ENCODE measurements at regions not wholly inside any gene's neighbourhood (a gene's known extent, or its start where the extent isn't known, plus 50 kb on each side); places are given as distances from the start of the nearest gene placed in this dataset.
"Not testable (repeated sequence)": the region's sequence is repeated elsewhere in the genome, so short reads cannot be mapped to it uniquely, and the experiment has no call there.

GRCh38 chr7:156022483-156023459, 210.5 kb upstream of the SHH start:
- no peak for DNase-seq

DNA sequence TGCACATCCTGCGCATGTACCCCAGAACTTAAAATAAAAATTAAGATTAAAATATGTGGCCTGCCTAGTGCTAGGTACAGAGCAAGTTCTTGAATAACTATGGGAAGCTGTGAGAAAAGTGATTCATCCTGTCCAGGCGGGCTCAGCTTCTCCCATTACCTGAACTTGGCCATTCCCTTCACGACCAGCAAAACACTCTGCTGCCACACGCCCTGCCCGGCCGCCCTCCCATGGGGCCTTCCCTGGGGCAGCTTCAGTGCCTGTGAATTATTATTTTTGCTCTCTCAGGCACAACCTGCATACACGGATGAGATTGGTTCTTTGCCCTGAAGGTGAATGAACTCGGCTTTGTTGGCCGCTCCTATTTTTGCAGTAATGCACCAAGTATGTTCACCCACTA, 209.2 kb upstream of the SHH start:
- no peak for DNase-seq

- DNase-seq = no peak
Measured at GRCh38 chr7:156020566-156020965, 208.3 kb upstream of the SHH start.

DNA sequence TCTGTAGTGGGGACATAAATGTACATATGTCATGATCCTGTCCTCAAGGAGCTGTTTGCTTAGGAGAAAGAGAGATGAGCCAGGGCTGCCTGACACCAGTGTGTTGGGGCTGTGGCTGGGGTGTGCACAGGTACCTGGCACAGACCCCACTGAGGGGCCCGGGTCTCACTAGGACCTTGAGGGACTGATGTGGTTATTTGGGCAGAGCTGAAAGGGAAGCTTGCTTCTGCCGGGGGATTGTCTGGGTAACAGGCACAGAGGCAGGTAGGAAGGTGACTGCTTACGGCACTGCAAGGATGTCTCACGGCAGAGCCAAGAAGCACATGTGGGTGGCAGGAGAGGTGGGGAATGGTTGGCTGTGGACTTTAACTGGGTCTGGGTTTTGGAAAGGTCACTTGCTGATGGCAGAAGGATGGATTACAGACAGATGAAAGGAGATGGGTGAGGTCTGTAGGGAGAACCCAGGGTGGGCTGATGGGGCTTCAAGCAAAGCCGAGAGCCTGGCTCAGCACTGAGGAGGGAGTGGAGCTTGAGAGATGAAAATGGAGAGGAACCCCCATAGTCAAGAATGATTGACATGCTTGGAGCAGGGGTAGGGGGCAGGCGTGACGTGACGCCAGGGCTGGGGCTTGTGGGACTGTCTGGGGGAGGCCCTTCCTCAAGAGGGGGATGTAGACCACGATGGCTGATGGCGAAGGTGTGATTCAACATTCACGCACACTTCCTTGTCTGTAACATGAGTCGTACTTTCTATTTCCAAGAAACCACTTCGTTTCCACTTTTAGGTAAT, 207.7 kb upstream of the SHH start:
- no peak for DNase-seq

DNA sequence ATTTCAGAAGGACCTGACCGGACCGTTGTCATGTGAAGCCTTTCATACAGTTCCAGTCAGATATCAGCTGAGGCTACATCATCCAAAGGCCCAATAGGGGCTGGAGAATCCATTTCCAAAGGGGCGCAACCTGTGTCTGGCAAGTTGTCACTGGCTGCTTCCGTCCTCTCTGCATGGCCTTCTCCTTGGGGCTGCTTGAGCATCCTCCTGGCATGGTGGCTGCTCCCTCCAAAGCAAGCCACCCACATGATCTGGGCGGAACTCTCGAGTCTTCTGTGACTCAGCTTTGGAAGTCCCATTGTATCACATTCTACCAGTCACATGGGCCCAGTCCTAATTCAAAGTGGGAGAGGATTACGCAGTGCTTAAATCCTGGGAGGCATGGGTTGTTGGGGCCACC, 207.0 kb upstream of the SHH start:
- DNase-seq = no peak

- DNase-seq = no peak
Measured at GRCh38 chr7:156017916-156018700, 205.8 kb upstream of the SHH start.

GRCh38 chr7:156017431-156017830, 205.2 kb upstream of the SHH start:
- DNase-seq = no peak

GRCh38 chr7:156015237-156016020, 203.2 kb upstream of the SHH start:
- no peak for DNase-seq

DNA sequence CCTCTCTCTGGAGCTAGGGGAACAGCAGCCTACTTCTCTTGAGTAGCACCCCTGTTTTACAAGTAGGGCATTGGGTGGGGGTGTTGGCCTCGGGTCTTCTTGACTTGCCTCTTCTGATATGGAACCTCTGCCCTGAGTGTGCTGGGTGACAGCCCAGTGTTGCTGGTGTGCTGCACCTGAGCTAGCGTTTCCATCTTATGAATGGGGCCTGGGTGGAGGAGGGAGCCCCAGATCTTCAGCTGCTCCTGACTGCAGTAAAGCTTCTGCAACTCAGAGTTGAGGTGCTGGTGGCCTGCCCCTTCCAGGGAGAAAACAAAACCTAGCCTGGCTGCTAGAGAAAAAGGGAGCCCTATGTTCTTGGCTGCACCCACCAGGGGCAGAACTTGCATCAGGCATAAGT, 202.5 kb upstream of the SHH start:
- no peak for DNase-seq

DNA sequence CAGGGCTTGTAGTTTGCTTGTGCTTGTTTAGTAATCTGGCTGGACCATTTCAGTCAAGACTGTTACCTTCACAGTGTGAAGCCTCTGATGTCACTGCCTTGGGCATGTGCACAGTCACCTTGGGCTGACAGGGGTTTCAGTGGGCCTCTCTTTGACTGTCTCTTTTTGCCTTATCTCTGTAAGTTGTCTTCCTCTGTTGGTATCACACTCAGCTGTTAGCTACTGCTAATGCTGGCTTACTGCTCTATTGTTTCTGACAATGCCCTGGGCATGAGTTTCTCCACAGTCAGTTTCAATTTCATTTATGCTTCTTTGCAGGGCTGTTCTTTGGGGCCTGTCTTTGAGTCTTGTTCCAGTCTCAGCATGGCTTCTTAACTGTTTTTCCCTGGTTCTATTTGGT, 201.9 kb upstream of the SHH start:
- DNase-seq = no peak

- no peak for DNase-seq
Measured at GRCh38 chr7:156012412-156012811, 200.1 kb upstream of the SHH start.

GRCh38 chr7:156009569-156009968, 197.3 kb upstream of the SHH start:
- DNase-seq = no peak

GRCh38 chr7:156006876-156007275, 194.6 kb upstream of the SHH start:
- DNase-seq = not testable (repeated sequence)

GRCh38 chr7:156006024-156006423, 193.8 kb upstream of the SHH start:
- no peak for DNase-seq

- DNase-seq = no peak
Measured at GRCh38 chr7:156005202-156005691, 193.0 kb upstream of the SHH start.

- DNase-seq = no peak
Measured at GRCh38 chr7:156004265-156005201, 192.3 kb upstream of the SHH start.

- no peak for DNase-seq
Measured at GRCh38 chr7:156003220-156004162, 191.2 kb upstream of the SHH start.

DNA sequence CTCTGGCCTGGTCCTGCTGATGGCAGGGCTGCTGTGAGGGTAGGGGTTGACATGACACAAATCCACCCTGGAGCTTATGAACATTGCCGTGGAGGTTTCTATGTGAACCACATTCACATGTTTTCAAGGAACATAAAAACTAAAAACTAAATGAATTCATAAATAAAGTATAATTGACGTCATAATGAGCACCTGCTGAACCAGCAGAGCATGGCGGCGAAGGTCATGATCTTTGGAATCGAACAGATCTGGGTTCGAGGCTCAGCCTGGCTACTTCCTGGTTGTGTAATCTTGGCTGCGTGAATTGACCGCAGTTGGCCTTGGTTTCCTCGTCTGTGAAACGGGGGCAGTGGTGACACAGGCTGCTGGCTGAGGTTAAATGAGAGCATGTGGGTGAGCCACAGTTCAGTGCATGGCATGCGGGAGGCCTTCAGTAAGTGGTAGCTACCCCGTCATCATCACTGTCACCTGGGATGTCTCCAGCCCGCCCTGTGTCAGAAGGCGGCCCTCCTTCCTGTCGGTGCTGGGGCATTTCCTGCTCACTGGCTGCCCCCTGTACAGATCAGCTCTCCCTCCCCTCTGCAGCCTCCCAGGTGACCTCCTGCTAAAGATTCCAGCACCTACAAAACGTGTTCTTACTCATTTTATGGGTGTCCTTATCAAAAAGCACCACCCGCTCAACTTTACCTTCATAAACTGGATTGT, 190.3 kb upstream of the SHH start:
- no peak for DNase-seq
